GM12872 (cell line): ENCODE measurements at regions not wholly inside any gene's neighbourhood (a gene's known extent, or its start where the extent isn't known, plus 50 kb on each side); places are given as distances from the start of the nearest gene placed in this dataset.

Experiments
- CTCF ChIP-seq: IDR thresholded peaks from 3 replicates; pipeline ENCODE4 v1.5.1; 2011; ENCODE audit warnings: low read depth, mild to moderate bottlenecking, low read length, moderate library complexity; ENCODE audit not compliant: insufficient read depth

- no peak for TF ChIP-seq CTCF
Measured at GRCh38 chr14:57057803-57058202, 210.9 kb downstream of the EXOC5 start.

- no peak for TF ChIP-seq CTCF
Measured at GRCh38 chr14:57052705-57053302, 215.9 kb downstream of the EXOC5 start.

GRCh38 chr14:57051633-57052032 lies 217.1 kb downstream of the EXOC5 start:
- no peak for TF ChIP-seq CTCF

DNA sequence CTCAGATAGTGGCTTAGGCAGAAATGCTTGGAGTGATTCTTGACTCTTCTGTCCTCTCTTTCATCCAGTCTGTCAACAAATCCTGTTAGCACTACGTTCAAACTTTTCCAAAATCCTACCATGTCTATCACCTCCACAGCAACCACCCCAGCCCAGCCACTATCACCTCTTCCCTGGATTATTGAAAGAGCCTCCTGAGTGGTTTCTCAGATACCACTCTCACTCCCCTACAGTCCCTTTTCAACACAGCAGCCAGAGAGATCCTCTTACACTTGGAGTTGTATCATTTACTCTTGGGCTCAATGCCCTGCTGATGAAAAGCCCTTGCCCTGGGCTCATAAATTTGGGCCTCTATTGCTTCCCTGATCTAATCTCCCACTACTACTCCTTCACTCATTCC lies 218.9 kb downstream of the EXOC5 start:
- no peak for TF ChIP-seq CTCF

- no peak for TF ChIP-seq CTCF
Measured at GRCh38 chr14:57046175-57046574, 222.5 kb downstream of the EXOC5 start.

GRCh38 chr14:57038689-57039088 lies 228.4 kb upstream of the OTX2 start:
- no peak for TF ChIP-seq CTCF

DNA sequence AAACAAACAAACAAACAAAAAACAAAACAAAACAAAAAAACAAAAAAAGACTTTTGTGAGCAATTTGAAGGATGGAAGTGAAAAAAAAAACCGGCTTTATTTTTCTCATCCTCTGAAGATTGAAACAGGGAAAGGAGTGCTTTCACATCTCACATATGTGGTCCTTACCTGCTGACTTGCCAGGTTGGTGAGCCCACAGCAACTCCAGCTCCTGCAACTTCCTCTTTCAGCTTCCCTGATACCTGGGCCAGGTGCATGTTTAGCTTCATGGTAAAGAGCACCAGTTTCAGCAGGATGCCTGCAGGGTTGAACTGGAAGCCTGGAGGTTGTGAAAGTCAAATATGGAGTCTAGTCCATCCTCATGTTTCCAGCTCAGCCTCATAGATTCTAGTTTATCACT lies 221.2 kb upstream of the OTX2 start:
- no peak for TF ChIP-seq CTCF

- no peak for TF ChIP-seq CTCF
Measured at GRCh38 chr14:57029620-57030253, 219.5 kb upstream of the OTX2 start.
